ENCODE measurements at regions not wholly inside any gene's neighbourhood (a gene's known extent, or its start where the extent isn't known, plus 50 kb on each side); places are given as distances from the start of the nearest gene placed in this dataset.

DNA sequence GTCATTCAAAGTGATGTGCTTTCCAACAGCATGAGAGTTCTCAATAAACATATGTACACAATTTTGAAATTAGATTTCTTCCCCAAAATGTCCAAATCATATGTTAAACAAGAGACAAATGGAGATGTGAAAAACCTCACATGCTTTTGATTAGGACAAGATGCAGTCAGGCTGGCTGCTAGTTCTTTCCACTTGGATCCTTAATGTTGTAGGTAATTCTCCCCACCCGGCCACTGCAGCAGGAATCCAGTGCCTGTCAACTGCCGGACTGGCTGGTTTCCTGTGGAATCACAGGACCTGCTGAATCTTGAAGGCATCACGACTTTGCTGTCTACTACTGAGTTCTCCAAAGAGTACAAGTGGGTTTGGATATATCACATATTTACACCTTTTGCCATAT lies 138.6 kb upstream of the AKR1E2 start:
- H3K27me3 ChIP-seq (ENCODE audit: control insufficient read depth, insufficient read depth, low read length) = no peaks in the 10 kb centered on the region
- H3K4me3 ChIP-seq (ENCODE audit: low read depth, low read length) = no peak overlapping the region
- no peaks in the 10 kb centered on the region for H3K36me3 ChIP-seq (ENCODE audit: control insufficient read depth, insufficient read depth, low read length)
- TF ChIP-seq, protein P1, sequence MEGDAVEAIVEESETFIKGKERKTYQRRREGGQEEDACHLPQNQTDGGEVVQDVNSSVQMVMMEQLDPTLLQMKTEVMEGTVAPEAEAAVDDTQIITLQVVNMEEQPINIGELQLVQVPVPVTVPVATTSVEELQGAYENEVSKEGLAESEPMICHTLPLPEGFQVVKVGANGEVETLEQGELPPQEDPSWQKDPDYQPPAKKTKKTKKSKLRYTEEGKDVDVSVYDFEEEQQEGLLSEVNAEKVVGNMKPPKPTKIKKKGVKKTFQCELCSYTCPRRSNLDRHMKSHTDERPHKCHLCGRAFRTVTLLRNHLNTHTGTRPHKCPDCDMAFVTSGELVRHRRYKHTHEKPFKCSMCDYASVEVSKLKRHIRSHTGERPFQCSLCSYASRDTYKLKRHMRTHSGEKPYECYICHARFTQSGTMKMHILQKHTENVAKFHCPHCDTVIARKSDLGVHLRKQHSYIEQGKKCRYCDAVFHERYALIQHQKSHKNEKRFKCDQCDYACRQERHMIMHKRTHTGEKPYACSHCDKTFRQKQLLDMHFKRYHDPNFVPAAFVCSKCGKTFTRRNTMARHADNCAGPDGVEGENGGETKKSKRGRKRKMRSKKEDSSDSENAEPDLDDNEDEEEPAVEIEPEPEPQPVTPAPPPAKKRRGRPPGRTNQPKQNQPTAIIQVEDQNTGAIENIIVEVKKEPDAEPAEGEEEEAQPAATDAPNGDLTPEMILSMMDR (IDR thresholded peaks at IDR 0.05; ENCODE audit: insufficient read depth, low read depth, low read length) = no peak
- POLR2A ChIA-PET = no interaction called here
- no peak for DNase-seq (ENCODE audit: low read depth)
- CTCF ChIA-PET = no interaction called here

DNA sequence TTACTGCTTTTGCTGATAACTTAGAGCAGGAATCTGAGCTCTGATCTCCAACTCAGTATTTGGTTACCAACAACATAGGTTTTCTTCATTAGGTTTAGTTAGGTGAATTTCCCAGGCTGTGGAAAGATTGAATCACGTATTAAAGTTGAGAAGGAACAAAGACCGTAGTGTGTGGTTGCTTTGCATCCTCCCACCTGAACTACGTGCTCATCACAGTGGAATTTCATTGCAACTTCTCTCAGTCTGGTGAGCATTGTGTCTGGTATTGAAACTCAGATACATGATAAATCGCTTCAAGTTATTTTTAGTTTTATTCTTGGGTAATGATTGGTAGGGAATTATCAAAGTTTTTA lies 139.4 kb upstream of the AKR1E2 start:
- POLR2A ChIA-PET = no interaction called here
- no peak for DNase-seq (ENCODE audit: low read depth)
- CTCF ChIA-PET = interaction anchor here (0.6 to 1.2 kb wide), 2 partner anchors 11 to 14 kb away, joined by 4 to 5 read pairs; no protein-coding TSS in a partner anchor
- Histone ChIP-seq H3K27me3 (ENCODE audit: control insufficient read depth, insufficient read depth, low read length) (no peaks in the 10 kb centered on the region), H3K36me3 (ENCODE audit: control insufficient read depth, insufficient read depth, low read length) (no peaks in the 10 kb centered on the region), H3K4me3 (ENCODE audit: low read depth, low read length) (no peak overlapping the region)
- TF ChIP-seq, protein P1 (IDR thresholded peaks at IDR 0.05; ENCODE audit: insufficient read depth, low read depth, low read length) = no peak

DNA sequence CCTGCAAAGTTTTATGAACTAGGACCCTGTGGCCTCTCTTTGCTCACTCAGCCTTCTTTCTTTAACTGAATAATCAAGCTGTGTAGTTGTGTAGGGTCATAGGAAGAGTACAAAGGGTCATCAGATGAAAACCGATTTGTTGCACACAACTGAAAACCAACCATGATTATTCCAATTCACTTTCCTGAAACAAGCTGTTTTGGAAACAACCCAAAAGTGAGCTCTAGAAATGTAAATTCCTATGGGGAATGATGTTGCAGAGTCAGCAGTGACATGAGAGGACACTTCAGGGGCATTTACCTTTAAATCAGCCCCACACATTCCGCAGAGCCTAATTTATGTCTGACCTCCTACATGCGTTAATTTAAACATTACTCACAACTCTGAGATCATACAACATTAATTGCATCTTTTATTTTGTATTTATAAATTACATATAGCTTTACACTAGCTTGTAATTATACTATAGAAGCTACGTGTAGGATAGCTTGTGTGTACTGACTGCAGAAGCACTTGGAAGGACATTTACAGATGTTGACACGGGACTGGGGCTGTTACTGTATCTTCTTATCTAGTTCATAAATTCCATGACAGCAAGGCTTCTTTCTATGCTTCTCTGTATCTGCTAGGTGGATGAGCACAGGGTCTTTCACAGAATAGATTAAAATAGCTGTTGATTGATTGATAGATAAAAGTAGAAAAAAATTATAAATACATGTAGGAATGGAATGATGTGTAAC lies 139.9 kb upstream of the AKR1E2 start:
- DNase-seq (ENCODE audit: low read depth) = no peak
- no peak overlapping the region for H3K4me3 ChIP-seq (ENCODE audit: low read depth, low read length)
- TF ChIP-seq, protein P1 (IDR thresholded peaks at IDR 0.05; ENCODE audit: insufficient read depth, low read depth, low read length) = no peak
- no peaks in the 10 kb centered on the region for H3K27me3 ChIP-seq (ENCODE audit: control insufficient read depth, insufficient read depth, low read length)
- no peaks in the 10 kb centered on the region for H3K36me3 ChIP-seq (ENCODE audit: control insufficient read depth, insufficient read depth, low read length)
- ChIA-PET CTCF (interaction anchor here (0.6 to 1.2 kb wide), 4 partner anchors 9 to 81 kb away, joined by 3 to 5 read pairs (median 4); no protein-coding TSS in a partner anchor), POLR2A (no interaction called here)

DNA sequence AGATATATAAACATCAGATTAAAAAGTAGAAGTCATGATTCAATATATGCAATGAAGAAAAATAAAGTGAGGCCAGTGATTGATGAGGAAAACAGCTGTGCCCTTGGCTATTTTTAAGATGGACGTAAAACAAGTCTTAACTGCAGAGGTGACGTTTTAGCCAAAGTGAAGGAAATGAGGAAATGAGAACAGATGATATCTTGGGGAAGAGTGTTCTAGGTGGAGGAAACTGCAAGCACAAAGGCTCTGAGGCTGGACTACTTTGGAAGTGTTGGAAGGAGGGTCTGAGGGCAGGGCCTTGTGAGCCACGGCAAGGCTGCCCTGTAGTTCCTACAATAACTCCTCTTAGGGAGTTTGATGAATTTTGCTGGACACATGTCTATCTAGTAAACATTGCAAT lies 140.5 kb upstream of the AKR1E2 start:
- TF ChIP-seq, protein P1 (IDR thresholded peaks at IDR 0.05; ENCODE audit: insufficient read depth, low read depth, low read length) = no peak
- POLR2A ChIA-PET = no interaction called here
- H3K36me3 ChIP-seq (ENCODE audit: control insufficient read depth, insufficient read depth, low read length) = no peaks in the 10 kb centered on the region
- no peak overlapping the region for H3K4me3 ChIP-seq (ENCODE audit: low read depth, low read length)
- no peak for DNase-seq (ENCODE audit: low read depth)
- CTCF ChIA-PET = interaction anchor here (1.1 to 1.2 kb wide), 3 partner anchors 9 to 81 kb away, joined by 3 to 4 read pairs (median 3); no protein-coding TSS in a partner anchor
- no peaks in the 10 kb centered on the region for H3K27me3 ChIP-seq (ENCODE audit: control insufficient read depth, insufficient read depth, low read length)

DNA sequence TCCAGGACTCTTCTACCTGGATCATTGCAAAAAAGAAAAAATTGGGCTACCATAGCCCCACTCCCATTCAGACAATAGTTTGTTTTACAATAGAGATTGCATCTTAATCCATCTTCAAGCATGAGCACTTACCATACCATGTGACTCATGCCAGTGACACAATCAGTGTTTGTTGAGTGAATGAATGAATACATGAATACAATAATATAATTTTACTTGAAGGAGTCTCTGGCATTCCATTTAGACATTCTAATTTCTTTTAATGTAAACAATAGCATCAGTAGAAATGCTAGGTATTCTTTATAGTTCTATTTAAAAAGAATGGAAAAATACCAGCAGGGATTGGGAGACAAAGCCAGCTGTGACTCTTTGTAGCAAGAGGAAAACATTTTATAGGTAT lies 141.6 kb upstream of the AKR1E2 start:
- TF ChIP-seq, protein P1 (IDR thresholded peaks at IDR 0.05; ENCODE audit: insufficient read depth, low read depth, low read length) = no peak
- H3K36me3 ChIP-seq (ENCODE audit: control insufficient read depth, insufficient read depth, low read length) = no peaks in the 10 kb centered on the region
- ChIA-PET POLR2A (no interaction called here), CTCF (no interaction called here)
- DNase-seq (ENCODE audit: low read depth) = no peak
- H3K4me3 ChIP-seq (ENCODE audit: low read depth, low read length) = no peak overlapping the region
- H3K27me3 ChIP-seq (ENCODE audit: control insufficient read depth, insufficient read depth, low read length) = no peaks in the 10 kb centered on the region
